Posterior vena cava (tissue), 2 donors: ENCODE measurements at regions not wholly inside any gene's neighbourhood (a gene's known extent, or its start where the extent isn't known, plus 50 kb on each side); places are given as distances from the start of the nearest gene placed in this dataset.
"Not testable (repeated sequence)": the region's sequence is repeated elsewhere in the genome, so short reads cannot be mapped to it uniquely, and the experiment has no call there.

Source experiments
- DNase-seq: peaks from one replicate; pipeline ENCODE4 v3.0.0-alpha.2; 2020; ENCODE audit warnings: low spot score
- intact Hi-C, 2 donors: fragments of 100-400 bp; cut with DNase I; formaldehyde crosslinking; loops; one replicate each; pipeline versions ENCODE4 v1.14.1 to v1.14.2; 2022 to 2023
- donor health status: DM: yes; HTN: yes; CAD: no.
- donor health status: DM: yes; HTN: yes; CAD: no.

GRCh38 chr4:30495651-30496310 is 224.4 kb upstream of the PCDH7 start:
- no peak for DNase-seq
- intact Hi-C loops = no loop called here

- DNase-seq = no peak
- intact Hi-C loops = no loop called here
Observed at GRCh38 chr4:30511751-30512150, 208.4 kb upstream of the PCDH7 start.

GRCh38 chr4:30518211-30518610 is 202.0 kb upstream of the PCDH7 start:
- no peak for DNase-seq
- intact Hi-C loops = no loop called here

GRCh38 chr4:30525662-30526315 is 194.4 kb upstream of the PCDH7 start:
- DNase-seq = no peak
- intact Hi-C loops = no loop called here

GRCh38 chr4:30535255-30535654 is 184.9 kb upstream of the PCDH7 start:
- intact Hi-C loops = no loop called here
- no peak for DNase-seq

GRCh38 chr4:30536231-30536630 is 183.9 kb upstream of the PCDH7 start:
- no peak for DNase-seq
- intact Hi-C loops = no loop called here

GRCh38 chr4:30537456-30537855 is 182.7 kb upstream of the PCDH7 start:
- DNase-seq = no peak
- intact Hi-C loops = no loop called here

GRCh38 chr4:30538794-30539193 is 181.4 kb upstream of the PCDH7 start:
- no peak for DNase-seq
- intact Hi-C loops = no loop called here

- no peak for DNase-seq
- intact Hi-C loops = no loop called here
Observed at GRCh38 chr4:30543057-30543456, 177.1 kb upstream of the PCDH7 start.

- no peak for DNase-seq
- intact Hi-C loops = no loop called here
Observed at GRCh38 chr4:30553151-30553550, 167.0 kb upstream of the PCDH7 start.

- intact Hi-C loops = no loop called here
- DNase-seq = no peak
Observed at GRCh38 chr4:30553706-30554105, 166.5 kb upstream of the PCDH7 start.

GRCh38 chr4:30555775-30556174 is 164.4 kb upstream of the PCDH7 start:
- no peak for DNase-seq
- intact Hi-C loops = no loop called here

- DNase-seq = no peak
- intact Hi-C loops = no loop called here
Observed at GRCh38 chr4:30559481-30559880, 160.7 kb upstream of the PCDH7 start.

- DNase-seq = peak; percentile 60
- intact Hi-C loops = no loop called here
Observed at GRCh38 chr4:30586850-30587249, 133.3 kb upstream of the PCDH7 start.

- intact Hi-C loops, DNase-seq: not testable (repeated sequence)
Observed at GRCh38 chr4:30589669-30590068, 130.5 kb upstream of the PCDH7 start.

GRCh38 chr4:30600246-30601017 is 119.7 kb upstream of the PCDH7 start:
- DNase-seq = no peak
- intact Hi-C loops = loop anchor here in 1 of 2 donors (2.0 kb wide), 1 partner anchor 34 kb away; no protein-coding TSS in a partner anchor

- no peak for DNase-seq
- intact Hi-C loops = loop anchor here in 1 of 2 donors (2.0 kb wide), 1 partner anchor 34 kb away; no protein-coding TSS in a partner anchor
Observed at GRCh38 chr4:30601070-30601865, 118.9 kb upstream of the PCDH7 start.

GRCh38 chr4:30605616-30606190 is 114.5 kb upstream of the PCDH7 start:
- no peak for DNase-seq
- intact Hi-C loops = no loop called here

- intact Hi-C loops = no loop called here
- DNase-seq = no peak
Observed at GRCh38 chr4:30610361-30610760, 109.8 kb upstream of the PCDH7 start.
